Panc1 (cell line): ENCODE measurements at regions not wholly inside any gene's neighbourhood (a gene's known extent, or its start where the extent isn't known, plus 50 kb on each side); places are given as distances from the start of the nearest gene placed in this dataset.

Source experiments
- ATAC-seq: fragments of 200-7000 bp; cut with Tn5 transposase; 2 replicates; pipeline ENCODE4 v1.9.1; 2020; ENCODE audit warnings: mild to moderate bottlenecking, moderate library complexity
- BruUV-seq: library from RNA; stranded (reverse); fragments of 400-500 nt; replicated peaks from 2 replicates; lab custom pipeline; 2021; lab: Mats Ljungman, UMichigan
- CTCF ChIA-PET: fragments of 300-600 bp; sonication (Branson Sonifier 250); formaldehyde crosslinking; loops from one replicate; lab custom pipeline; 2022; ENCODE audit warnings: antibody characterized with exemption; lab: Charles Lee
- POLR2A ChIA-PET: fragments of 300-600 bp; sonication (Branson Sonifier 250); formaldehyde crosslinking; loops from one replicate; lab custom pipeline; 2022; ENCODE audit warnings: antibody characterized with exemption; lab: Charles Lee
- DNase-seq: peaks from one replicate; pipeline ENCODE4 v3.0.0-alpha.2; 2010; ENCODE audit warnings: low read depth, low spot score
- H3K27ac ChIP-seq: 2 replicates; pipeline ENCODE4 v1.5.1; 2011; ENCODE audit warnings: mild to moderate bottlenecking, low read length, inconsistent platforms
- H3K27me3 ChIP-seq: fragments of 200-500 bp; sonication (Bioruptor generic); 2 replicates; pipeline ENCODE4 v1.6.0; 2014; ENCODE audit warnings: low read length, inconsistent platforms; ENCODE audit not compliant: control insufficient read depth, insufficient read depth
- H3K36me3 ChIP-seq: fragments of 200-500 bp; sonication (Bioruptor generic); 2 replicates; pipeline ENCODE4 v1.5.1; 2014; ENCODE audit warnings: inconsistent platforms, mild to moderate bottlenecking, low read length, moderate library complexity; ENCODE audit not compliant: control insufficient read depth, insufficient read depth
- H3K4me1 ChIP-seq: 2 replicates; pipeline ENCODE4 v1.5.1; 2011; ENCODE audit warnings: inconsistent platforms, mild to moderate bottlenecking, low read length, moderate library complexity; ENCODE audit not compliant: control insufficient read depth, insufficient read depth
- H3K4me3 ChIP-seq, 2 experiments: 2 replicates each; pipeline ENCODE4 v1.5.1; 2011 to 2012; ENCODE audit warnings: low read depth in 2 of 2, low read length in 2 of 2, mild to moderate bottlenecking in 2 of 2, inconsistent platforms in 1 of 2, moderate library complexity in 1 of 2
- H3K9me3 ChIP-seq: fragments of 200-500 bp; sonication (Bioruptor generic); 2 replicates; pipeline ENCODE4 v1.5.1; 2014; ENCODE audit warnings: low read depth, mild to moderate bottlenecking, inconsistent platforms, low read length, moderate library complexity; ENCODE audit not compliant: control insufficient read depth, insufficient read depth
- CTCF ChIP-seq: fragments of 450-650 bp; IDR thresholded peaks from 2 replicates; pipeline ENCODE4 v1.5.1; 2017; ENCODE audit warnings: mild to moderate bottlenecking
- POLR2AphosphoS5 ChIP-seq: IDR thresholded peaks from 2 replicates; pipeline ENCODE4 v1.6.1; 2012; ENCODE audit warnings: mild to moderate bottlenecking, low read depth, low read length, moderate library complexity
- REST ChIP-seq, 2 experiments: IDR thresholded peaks; 2 replicates each; pipeline ENCODE4 v1.6.1; 2011 to 2012; ENCODE audit warnings: low read depth in 2 of 2, control low read depth in 1 of 2, low read length in 1 of 2, mild to moderate bottlenecking in 1 of 2, moderate library complexity in 1 of 2; ENCODE audit not compliant: insufficient read depth in 1 of 2
- SIN3A ChIP-seq: IDR thresholded peaks from 2 replicates; pipeline ENCODE4 v1.6.1; 2012; ENCODE audit warnings: low read depth, mild to moderate bottlenecking, low read length, moderate library complexity, borderline replicate concordance; ENCODE audit not compliant: insufficient read depth
- TCF7L2 ChIP-seq: IDR thresholded peaks from 2 replicates; pipeline ENCODE4 v1.6.1; 2011; ENCODE audit warnings: mild to moderate bottlenecking, low read depth, low read length, inconsistent platforms
- in situ Hi-C: cut with HindIII; loops from 2 replicates; pipeline ENCODE4 v1.10.0; 2016; ENCODE audit warnings: low sequenced_read_pairs, low pct_unique_long_range_greater_than_20kb
- intact Hi-C: fragments of 100-400 bp; cut with micrococcal nuclease; formaldehyde crosslinking; loops from one replicate; pipeline ENCODE4 v1.10.0; 2022; ENCODE audit not compliant: unreplicated experiment

- in situ Hi-C loops: no loop called here
- ATAC-seq (no peak), DNase-seq (no peak)
- no peak overlapping the region for H3K27ac ChIP-seq
- ChIA-PET CTCF (no interaction called here), POLR2A (no interaction called here)
- no peaks in the 10 kb centered on the region for H3K9me3 ChIP-seq
- 0 out of 2 replicates have a peak, but pooled peaks cover 2% of the 10 kb centered on the region for H3K27me3 ChIP-seq
- no peaks in the 10 kb centered on the region for H3K4me1 ChIP-seq
- TF ChIP-seq CTCF (no peak), SIN3A (no peak), TCF7L2 (no peak), REST (IDR thresholded peaks at IDR 0.05; ENCODE audit: insufficient read depth in 1 of 2, low read depth in 2 of 2, low read length in 1 of 2) (no peak), POLR2AphosphoS5 (no peak)
- H3K36me3 ChIP-seq: no peaks in the 10 kb centered on the region
- BruUV-seq: no TSS peak
- H3K4me3 ChIP-seq: no peak overlapping the region
- intact Hi-C loops: no loop called here
Measured at GRCh38 chr18:25931126-25931525, 159.3 kb downstream of the SS18 start.

- in situ Hi-C loops: no loop called here
- ChIA-PET CTCF (no interaction called here), POLR2A (no interaction called here)
- no peak overlapping the region for H3K4me3 ChIP-seq
- no TSS peak for BruUV-seq
- no peaks in the 10 kb centered on the region for H3K4me1 ChIP-seq
- no peak for DNase-seq
- H3K27ac ChIP-seq: no peak overlapping the region
- intact Hi-C loops: no loop called here
- TF ChIP-seq REST (IDR thresholded peaks at IDR 0.05; ENCODE audit: insufficient read depth in 1 of 2, low read depth in 2 of 2, low read length in 1 of 2) (no peak), SIN3A (no peak), TCF7L2 (no peak), POLR2AphosphoS5 (no peak), CTCF (no peak)
- H3K27me3 ChIP-seq: 0 out of 2 replicates have a peak, but pooled peaks cover 2% of the 10 kb centered on the region
- no peaks in the 10 kb centered on the region for H3K36me3 ChIP-seq
- H3K9me3 ChIP-seq: no peaks in the 10 kb centered on the region
- no peak for ATAC-seq
Measured at GRCh38 chr18:25929787-25930186, 160.6 kb downstream of the SS18 start.
